Choroid plexus epithelial cell (primary cell): ENCODE measurements at regions not wholly inside any gene's neighbourhood (a gene's known extent, or its start where the extent isn't known, plus 50 kb on each side); places are given as distances from the start of the nearest gene placed in this dataset.

ENCODE experiments used
- DNase-seq: peaks from one replicate; pipeline ENCODE4 v3.0.0-alpha.2; 2010; ENCODE audit warnings: low read depth
- H3K4me3 ChIP-seq: 2 replicates; pipeline ENCODE4 v1.5.1; 2011; ENCODE audit warnings: low read depth, mild to moderate bottlenecking, control low read depth, low read length, moderate library complexity
- CTCF ChIP-seq: conservative IDR thresholded peaks from 2 replicates; pipeline ENCODE4 v1.5.1; 2011; ENCODE audit warnings: low read depth, mild to moderate bottlenecking, control low read depth, inconsistent platforms, low read length, moderate library complexity

GRCh38 chr13:21924958-21925357 is 254.1 kb downstream of the FGF9 start:
- no peak overlapping the region for H3K4me3 ChIP-seq
- TF ChIP-seq CTCF = no peak
- no peak for DNase-seq

GRCh38 chr13:21925720-21926119 is 254.8 kb downstream of the FGF9 start:
- no peak overlapping the region for H3K4me3 ChIP-seq
- DNase-seq = no peak
- TF ChIP-seq CTCF = no peak

DNA sequence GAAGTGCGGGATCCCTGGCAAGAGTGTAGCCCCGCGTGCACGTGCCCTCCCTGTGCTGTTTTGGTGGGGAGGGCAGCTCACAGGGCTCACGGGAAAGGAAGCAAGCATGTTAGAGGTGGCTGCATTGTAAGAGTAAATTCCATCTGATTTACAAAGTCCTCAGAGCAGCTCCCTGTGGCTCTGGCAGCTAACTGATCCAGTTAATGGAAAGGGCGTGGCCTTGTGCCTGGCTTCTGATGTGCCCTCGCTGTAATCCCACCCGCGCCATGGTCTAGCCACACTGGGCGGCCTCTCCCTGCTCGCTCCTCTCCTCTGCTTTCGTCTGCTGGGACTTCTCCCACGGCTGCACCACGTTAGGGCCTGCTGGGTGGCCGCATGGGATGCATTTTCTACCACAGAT is 258.5 kb downstream of the FGF9 start:
- H3K4me3 ChIP-seq = no peak overlapping the region
- no peak for TF ChIP-seq CTCF
- no peak for DNase-seq

- H3K4me3 ChIP-seq = no peak overlapping the region
- no peak for DNase-seq
- no peak for TF ChIP-seq CTCF
Observed at GRCh38 chr13:21930536-21930935, 259.7 kb downstream of the FGF9 start.

DNA sequence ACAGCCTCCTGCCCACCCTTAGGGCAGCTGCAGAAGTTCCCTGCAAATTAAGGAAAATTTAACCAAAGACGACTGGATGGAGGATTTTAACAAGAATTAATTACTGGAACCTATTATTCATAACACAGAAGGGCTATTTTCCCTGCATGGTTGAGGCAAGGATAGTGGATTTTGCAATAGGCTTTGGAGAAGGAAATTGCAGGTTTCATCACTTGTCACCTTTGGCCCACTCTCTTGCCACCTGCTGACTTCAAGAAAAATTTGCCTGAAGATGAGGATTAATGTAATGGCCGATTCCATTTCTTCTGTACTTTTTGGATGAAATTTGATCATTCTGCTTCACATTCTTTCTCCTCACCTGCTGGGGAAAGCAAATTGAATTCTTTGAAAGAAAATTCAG is 261.7 kb downstream of the FGF9 start:
- no peak overlapping the region for H3K4me3 ChIP-seq
- TF ChIP-seq CTCF = no peak
- no peak for DNase-seq

GRCh38 chr13:21932996-21933395 is 262.1 kb downstream of the FGF9 start:
- no peak overlapping the region for H3K4me3 ChIP-seq
- no peak for TF ChIP-seq CTCF
- DNase-seq = no peak

DNA sequence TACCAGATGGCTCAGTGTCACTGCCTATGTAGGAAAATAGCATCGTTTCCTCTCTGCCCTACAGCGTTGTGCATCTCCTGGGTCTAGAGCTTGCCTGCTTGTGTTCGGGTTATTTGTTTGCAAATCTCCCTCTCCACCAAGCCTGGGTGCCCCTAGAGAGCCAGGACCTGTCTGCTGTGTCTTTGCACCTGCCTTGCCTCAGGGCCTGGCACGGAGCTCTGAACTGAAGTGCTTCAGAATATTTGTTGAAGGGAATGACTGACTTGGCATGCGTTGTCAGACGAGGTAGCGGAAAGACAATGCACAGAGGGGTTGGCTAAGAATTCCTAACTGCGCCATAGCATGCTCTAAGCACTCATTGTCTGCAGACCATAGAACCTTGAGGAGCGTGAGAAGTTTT is 263.4 kb downstream of the FGF9 start:
- no peak overlapping the region for H3K4me3 ChIP-seq
- no peak for DNase-seq
- no peak for TF ChIP-seq CTCF
